ENCODE measurements at regions not wholly inside any gene's neighbourhood (a gene's known extent, or its start where the extent isn't known, plus 50 kb on each side); places are given as distances from the start of the nearest gene placed in this dataset.
A peak's percentile ranks its signal among the peaks of the same experiment; 100 is the strongest.
"Not testable (repeated sequence)": the region's sequence is repeated elsewhere in the genome, so short reads cannot be mapped to it uniquely, and the experiment has no call there.

GRCh38 chr10:64182671-64183070 is 661.5 kb downstream of the REEP3 start:
- ATAC-seq (no peak), DNase-seq (no peak)
- H3K9me3 ChIP-seq: no peaks in the 10 kb centered on the region
- intact Hi-C loops (cut with DNase I, micrococcal nuclease): no loop called here
- TF ChIP-seq CTCF (IDR thresholded peaks at IDR 0.05): no peak
- H3K4me1 ChIP-seq (ENCODE audit: low read depth): no peaks in the 10 kb centered on the region
- no peak overlapping the region for H3K4me3 ChIP-seq
- no peaks in the 10 kb centered on the region for H3K36me3 ChIP-seq (ENCODE audit: low read depth)

- Histone ChIP-seq H3K4me1 (ENCODE audit: low read depth) (no peaks in the 10 kb centered on the region), H3K9me3 (no peaks in the 10 kb centered on the region), H3K4me3 (no peak overlapping the region), H3K36me3 (ENCODE audit: low read depth) (no peaks in the 10 kb centered on the region)
- intact Hi-C loops (cut with DNase I, micrococcal nuclease): no loop called here
- ATAC-seq (no peak), DNase-seq (no peak)
- no peak for TF ChIP-seq CTCF (IDR thresholded peaks at IDR 0.05)
Measured at GRCh38 chr10:64191286-64191685, 670.1 kb downstream of the REEP3 start.

GRCh38 chr10:64196638-64197315 is 675.6 kb downstream of the REEP3 start:
- ATAC-seq (no peak), DNase-seq (peak in 1 of 3 donors; percentile 42)
- Histone ChIP-seq H3K36me3 (ENCODE audit: low read depth) (no peaks in the 10 kb centered on the region), H3K4me3 (no peak overlapping the region), H3K9me3 (no peaks in the 10 kb centered on the region), H3K4me1 (ENCODE audit: low read depth) (no peaks in the 10 kb centered on the region)
- no peak for TF ChIP-seq CTCF (IDR thresholded peaks at IDR 0.05)
- intact Hi-C loops (cut with DNase I, micrococcal nuclease): no loop called here

GRCh38 chr10:64201936-64202335 is 680.7 kb downstream of the REEP3 start:
- Histone ChIP-seq H3K4me3 (no peak overlapping the region), H3K9me3 (no peaks in the 10 kb centered on the region), H3K4me1 (ENCODE audit: low read depth) (no peaks in the 10 kb centered on the region), H3K36me3 (ENCODE audit: low read depth) (no peaks in the 10 kb centered on the region)
- no peak for TF ChIP-seq CTCF (IDR thresholded peaks at IDR 0.05)
- ATAC-seq (peak; percentile 66), DNase-seq (no peak)
- intact Hi-C loops (cut with DNase I, micrococcal nuclease): no loop called here

- peak; percentile 64 for ATAC-seq
- DNase-seq: peak in 1 of 3 donors; percentile 26
- H3K36me3 ChIP-seq (ENCODE audit: low read depth); H3K9me3 ChIP-seq; H3K4me3 ChIP-seq; H3K4me1 ChIP-seq (ENCODE audit: low read depth); intact Hi-C loops (cut with DNase I, micrococcal nuclease): not testable (repeated sequence)
Measured at GRCh38 chr10:64204504-64204903, 683.3 kb downstream of the REEP3 start.

- H3K4me3 ChIP-seq: no peak overlapping the region
- no peak for DNase-seq
- H3K4me1 ChIP-seq (ENCODE audit: low read depth): no peaks in the 10 kb centered on the region
- ATAC-seq: no peak
- no peaks in the 10 kb centered on the region for H3K9me3 ChIP-seq
- intact Hi-C loops (cut with DNase I, micrococcal nuclease): no loop called here
- no peak for TF ChIP-seq CTCF (IDR thresholded peaks at IDR 0.05)
- H3K36me3 ChIP-seq (ENCODE audit: low read depth): no peaks in the 10 kb centered on the region
Measured at GRCh38 chr10:64206409-64206808, 685.2 kb downstream of the REEP3 start.
